SU-DHL-6 (cell line): ENCODE measurements at regions not wholly inside any gene's neighbourhood (a gene's known extent, or its start where the extent isn't known, plus 50 kb on each side); places are given as distances from the start of the nearest gene placed in this dataset.

Experiments used
- H2AFZ ChIP-seq: fragments of 200-600 bp; sonication (generic); 2 replicates; pipeline ENCODE4 v1.6.1; 2014; ENCODE audit warnings: low read depth, mild to moderate bottlenecking, moderate library complexity, mixed read lengths, antibody characterized with exemption, low read length; ENCODE audit not compliant: severe bottlenecking
- H3F3A ChIP-seq: fragments of 200-600 bp; shearing (Covaris generic); 2 replicates; pipeline ENCODE4 v1.6.0; 2016; ENCODE audit warnings: antibody characterized with exemption, mild to moderate bottlenecking; ENCODE audit not compliant: insufficient read depth
- H3K27ac ChIP-seq: fragments of 200-600 bp; sonication (generic); 2 replicates; pipeline ENCODE4 v1.5.1; 2016; ENCODE audit warnings: low read depth, mild to moderate bottlenecking, low read length, moderate library complexity, mixed read lengths
- H3K27me3 ChIP-seq: fragments of 200-600 bp; sonication (generic), shearing (Covaris generic); 2 replicates; pipeline ENCODE4 v1.6.0; 2014; ENCODE audit warnings: mild to moderate bottlenecking, low read length
- H3K36me3 ChIP-seq: fragments of 200-600 bp; sonication (generic); 2 replicates; pipeline ENCODE4 v1.6.1; 2014; ENCODE audit warnings: mild to moderate bottlenecking, low read length, mixed read lengths
- H3K4me2 ChIP-seq: fragments of 300-600, 200-600 bp; shearing (Covaris generic), sonication (generic); 2 replicates; pipeline ENCODE4 v1.6.0; 2014; ENCODE audit warnings: low read length, low read depth, mild to moderate bottlenecking; ENCODE audit not compliant: poor library complexity, severe bottlenecking
- H3K4me3 ChIP-seq: fragments of 200-600 bp; sonication (generic); 2 replicates; pipeline ENCODE4 v1.5.1; 2014; ENCODE audit warnings: antibody characterized with exemption, low read length, mild to moderate bottlenecking, mixed read lengths; ENCODE audit not compliant: insufficient read depth, poor library complexity, severe bottlenecking
- H3K79me2 ChIP-seq: fragments of 200-600 bp; sonication (generic); 2 replicates; pipeline ENCODE4 v1.6.1; 2014; ENCODE audit warnings: mild to moderate bottlenecking, low read length, moderate library complexity; ENCODE audit not compliant: insufficient read depth
- H3K9ac ChIP-seq: fragments of 200-600 bp; sonication (generic); 2 replicates; pipeline ENCODE4 v1.7.0; 2014; ENCODE audit warnings: mild to moderate bottlenecking, low read length
- H3K9me2 ChIP-seq: fragments of 200-600 bp; sonication (generic); replicated peaks from 2 replicates; pipeline ENCODE4 v1.6.1; 2014; ENCODE audit warnings: low read length; ENCODE audit not compliant: insufficient read depth
- H3K9me3 ChIP-seq: fragments of 200-600 bp; sonication (generic); 2 replicates; pipeline ENCODE4 v1.6.1; 2014; ENCODE audit warnings: low read length, mixed read lengths; ENCODE audit not compliant: insufficient read depth
- H4K20me1 ChIP-seq: fragments of 200-600 bp; sonication (generic); 2 replicates; pipeline ENCODE4 v1.6.1; 2014; ENCODE audit warnings: low read depth, mild to moderate bottlenecking, antibody characterized with exemption, low read length, moderate library complexity, mixed read lengths
- EZH2phosphoT487 ChIP-seq: fragments of 200-600 bp; sonication (generic), shearing (Covaris generic); conservative IDR thresholded peaks from 2 replicates; pipeline ENCODE4 v1.6.1; 2018; ENCODE audit warnings: mild to moderate bottlenecking, antibody characterized with exemption, low read length, moderate library complexity, mixed read lengths
- TF ChIP-seq, protein P1 (sequence below): fragments of 200-600 bp; sonication (generic); IDR thresholded peaks from one replicate; pipeline ENCODE4 v1.5.1; 2017; ENCODE audit warnings: antibody characterized with exemption, mild to moderate bottlenecking, low read length, moderate library complexity; ENCODE audit not compliant: insufficient read depth, poor library complexity, severe bottlenecking

DNA sequence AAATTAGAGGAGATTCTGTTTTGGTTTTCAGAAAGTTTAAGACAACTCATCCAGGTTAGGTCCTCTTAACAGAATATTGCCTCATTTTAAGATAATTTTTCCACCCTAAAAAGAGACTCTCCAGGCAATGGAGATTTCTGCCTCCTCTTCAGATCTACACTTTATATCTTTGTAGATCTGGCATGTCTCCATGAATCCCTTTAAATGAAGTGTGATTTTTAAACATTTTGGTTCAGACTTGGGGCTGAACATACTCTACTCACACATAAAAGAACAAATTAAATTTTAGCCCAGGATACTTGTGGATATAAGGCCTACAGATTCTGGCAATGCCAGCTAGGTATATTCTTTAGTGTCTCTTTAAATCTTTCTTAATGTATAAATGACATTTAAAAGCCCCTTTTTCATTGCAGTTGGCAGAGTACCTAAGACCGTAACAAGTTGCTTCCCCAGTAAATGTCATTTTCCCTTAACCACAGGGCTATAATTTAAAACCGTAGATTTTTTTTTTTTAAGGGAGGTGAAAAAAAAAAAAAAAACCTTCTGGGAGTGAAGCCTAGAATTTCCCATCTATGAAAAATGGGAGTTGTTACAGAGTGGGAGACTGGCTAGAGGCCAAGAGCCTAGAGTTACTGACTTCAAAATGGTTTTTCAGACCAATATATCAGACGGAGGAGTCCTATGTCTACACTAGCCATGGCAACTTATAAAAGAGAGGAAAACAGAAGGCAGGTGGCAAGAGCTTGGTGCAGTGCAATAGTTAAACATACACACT, 207.8 kb upstream of the TARS1 start:
- no peaks in the 10 kb centered on the region; the same call in 1 of the 2 replicates for H3K9me2 ChIP-seq
- H3K27ac ChIP-seq: no peak overlapping the region
- no peak overlapping the region for H2AFZ ChIP-seq

DNA sequence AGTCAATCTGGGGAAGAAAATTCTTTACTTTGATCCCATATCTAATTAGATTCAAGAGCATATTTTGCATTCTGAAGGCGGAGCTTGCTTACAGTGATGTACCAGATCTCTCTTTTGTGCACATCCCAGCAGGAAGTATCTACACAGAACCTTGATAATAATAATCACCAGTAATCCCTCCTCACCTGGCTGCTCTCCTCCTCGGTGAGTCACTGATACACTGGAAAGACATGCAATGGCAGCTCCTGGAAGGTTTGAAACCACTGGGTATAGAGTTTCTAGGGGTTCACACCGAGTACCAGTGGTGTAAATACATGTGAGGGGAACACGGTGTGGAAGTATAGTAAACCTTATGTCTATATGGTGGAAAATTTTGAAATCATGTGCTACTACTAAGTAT, 205.5 kb upstream of the TARS1 start:
- H3K9me3 ChIP-seq: no peaks in the 10 kb centered on the region
- H3K27ac ChIP-seq: no peak overlapping the region
- H3K9me2 ChIP-seq: no peaks in the 10 kb centered on the region; the same call in 1 of the 2 replicates
- no peaks in the 10 kb centered on the region for H3K36me3 ChIP-seq
- H3K4me3 ChIP-seq: no peak overlapping the region
- H2AFZ ChIP-seq: no peak overlapping the region
- no peaks in the 10 kb centered on the region for H3K79me2 ChIP-seq
- no peak overlapping the region for H3K4me2 ChIP-seq
- H3F3A ChIP-seq: no peaks in the 10 kb centered on the region
- no peaks in the 10 kb centered on the region for H3K27me3 ChIP-seq
- H4K20me1 ChIP-seq: no peaks in the 10 kb centered on the region
- TF ChIP-seq, protein P1, sequence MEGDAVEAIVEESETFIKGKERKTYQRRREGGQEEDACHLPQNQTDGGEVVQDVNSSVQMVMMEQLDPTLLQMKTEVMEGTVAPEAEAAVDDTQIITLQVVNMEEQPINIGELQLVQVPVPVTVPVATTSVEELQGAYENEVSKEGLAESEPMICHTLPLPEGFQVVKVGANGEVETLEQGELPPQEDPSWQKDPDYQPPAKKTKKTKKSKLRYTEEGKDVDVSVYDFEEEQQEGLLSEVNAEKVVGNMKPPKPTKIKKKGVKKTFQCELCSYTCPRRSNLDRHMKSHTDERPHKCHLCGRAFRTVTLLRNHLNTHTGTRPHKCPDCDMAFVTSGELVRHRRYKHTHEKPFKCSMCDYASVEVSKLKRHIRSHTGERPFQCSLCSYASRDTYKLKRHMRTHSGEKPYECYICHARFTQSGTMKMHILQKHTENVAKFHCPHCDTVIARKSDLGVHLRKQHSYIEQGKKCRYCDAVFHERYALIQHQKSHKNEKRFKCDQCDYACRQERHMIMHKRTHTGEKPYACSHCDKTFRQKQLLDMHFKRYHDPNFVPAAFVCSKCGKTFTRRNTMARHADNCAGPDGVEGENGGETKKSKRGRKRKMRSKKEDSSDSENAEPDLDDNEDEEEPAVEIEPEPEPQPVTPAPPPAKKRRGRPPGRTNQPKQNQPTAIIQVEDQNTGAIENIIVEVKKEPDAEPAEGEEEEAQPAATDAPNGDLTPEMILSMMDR: no peak
- no peak for TF ChIP-seq EZH2phosphoT487
- no peak overlapping the region for H3K9ac ChIP-seq

More for the DNA sequence above, 207.8 kb upstream of the TARS1 start:
- Histone ChIP-seq H3K27me3 (no peaks in the 10 kb centered on the region), H3K36me3 (no peaks in the 10 kb centered on the region), H3K9ac (no peak overlapping the region), H3F3A (no peaks in the 10 kb centered on the region), H3K9me3 (no peaks in the 10 kb centered on the region), H4K20me1 (no peaks in the 10 kb centered on the region), H3K4me2 (no peak overlapping the region), H3K4me3 (no peak overlapping the region), H3K79me2 (no peaks in the 10 kb centered on the region)
- TF ChIP-seq, protein P1: no peak
- TF ChIP-seq EZH2phosphoT487: no peak

DNA sequence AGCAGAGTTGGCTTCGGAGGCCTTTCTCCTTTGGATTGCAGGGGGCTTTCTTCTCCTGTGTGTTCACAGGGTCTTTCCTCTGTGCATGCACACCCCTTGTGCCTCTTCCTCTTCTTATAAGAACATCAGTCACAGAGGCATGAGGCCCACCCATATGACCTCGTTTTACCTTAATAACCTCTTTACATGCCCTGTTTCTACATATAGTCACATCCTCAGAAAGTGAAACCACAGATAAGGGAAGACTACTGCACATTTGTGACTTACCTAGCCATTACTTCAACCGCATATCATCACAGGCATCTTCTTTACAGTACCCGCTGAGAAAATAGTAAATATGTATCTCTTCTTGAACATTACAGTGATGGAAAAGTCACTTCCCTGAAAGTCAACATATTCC, 204.9 kb upstream of the TARS1 start:
- Histone ChIP-seq H3K79me2 (no peaks in the 10 kb centered on the region), H3K27ac (no peak overlapping the region), H3K9me3 (no peaks in the 10 kb centered on the region), H3K9ac (no peak overlapping the region), H3K27me3 (no peaks in the 10 kb centered on the region), H3K9me2 (no peaks in the 10 kb centered on the region; the same call in 1 of the 2 replicates), H4K20me1 (no peaks in the 10 kb centered on the region), H3K4me3 (no peak overlapping the region), H3K4me2 (no peak overlapping the region), H3F3A (no peaks in the 10 kb centered on the region), H2AFZ (no peak overlapping the region), H3K36me3 (no peaks in the 10 kb centered on the region)
- TF ChIP-seq, protein P1: no peak
- no peak for TF ChIP-seq EZH2phosphoT487
